CD14-positive monocyte (primary cell): ENCODE measurements at regions not wholly inside any gene's neighbourhood (a gene's known extent, or its start where the extent isn't known, plus 50 kb on each side); places are given as distances from the start of the nearest gene placed in this dataset.

ENCODE experiments used
- DNase-seq, 3 donors: peaks; one replicate each; pipeline ENCODE4 v3.0.0-alpha.2; 2011 to 2022
- H2AFZ ChIP-seq: 2 replicates; pipeline ENCODE4 v1.6.0; 2012; ENCODE audit warnings: mild to moderate bottlenecking, low read depth, low read length, inconsistent platforms; ENCODE audit not compliant: insufficient read depth, poor library complexity, severe bottlenecking
- H3K27ac ChIP-seq, 2 donors: 1 replicate in 1 of 2; 2 replicates in 1 of 2; pipeline ENCODE4 v1.5.1; 2012 to 2013; ENCODE audit warnings: low read length in 2 of 2, control low read depth in 1 of 2, inconsistent platforms in 1 of 2, low read depth in 1 of 2, mild to moderate bottlenecking in 1 of 2
- H3K27me3 ChIP-seq, 2 donors: one replicate each; pipeline versions ENCODE4 v1.6.0 to v1.6.1; 2011 to 2013; ENCODE audit warnings: low read length in 2 of 2; ENCODE audit not compliant: control insufficient read depth in 2 of 2, insufficient read depth in 2 of 2
- H3K36me3 ChIP-seq, 2 donors: replicated peaks in 1 of 2; 1 replicate in 1 of 2; 2 replicates in 1 of 2; pipeline versions ENCODE4 v1.5.1 to v1.6.1; 2012 to 2013; ENCODE audit warnings: low read length in 2 of 2, control low read depth in 1 of 2, inconsistent platforms in 1 of 2, mild to moderate bottlenecking in 1 of 2; ENCODE audit not compliant: insufficient read depth in 2 of 2, control insufficient read depth in 1 of 2
- H3K4me1 ChIP-seq, 2 donors: 1 replicate in 1 of 2; 2 replicates in 1 of 2; pipeline versions ENCODE4 v1.5.1 to v1.6.1; 2012 to 2013; ENCODE audit warnings: low read length in 2 of 2, control low read depth in 1 of 2, inconsistent platforms in 1 of 2, mild to moderate bottlenecking in 1 of 2, moderate library complexity in 1 of 2; ENCODE audit not compliant: insufficient read depth in 2 of 2, control insufficient read depth in 1 of 2
- H3K4me2 ChIP-seq: replicated peaks from 2 replicates; pipeline ENCODE3; 2012; ENCODE audit warnings: low read length, moderate library complexity, mild to moderate bottlenecking; ENCODE audit not compliant: poor library complexity, severe bottlenecking; ENCODE audit errors: extremely low read depth
- H3K4me3 ChIP-seq, 3 experiments: fragments of 200-600 bp in 1 of 3; sonication (generic) in 1 of 3; replicated peaks in 1 of 3; 1 replicate in 2 of 3; 2 replicates in 1 of 3; pipeline ENCODE4 v1.5.1; 2011 to 2013; ENCODE audit warnings: low read length in 3 of 3, mild to moderate bottlenecking in 3 of 3, control low read depth in 2 of 3, low read depth in 2 of 3, inconsistent platforms in 1 of 3, moderate library complexity in 1 of 3
- H3K79me2 ChIP-seq: 2 replicates; pipeline ENCODE4 v1.6.0; 2012; ENCODE audit warnings: mild to moderate bottlenecking, control low read depth, inconsistent platforms, low read length, moderate library complexity; ENCODE audit not compliant: insufficient read depth
- H3K9ac ChIP-seq: 2 replicates; pipeline ENCODE4 v1.6.0; 2017; ENCODE audit warnings: low read length, mild to moderate bottlenecking; ENCODE audit not compliant: insufficient read depth, poor library complexity, severe bottlenecking
- H3K9me3 ChIP-seq, 2 donors: replicated peaks in 1 of 2; 1 replicate in 1 of 2; 2 replicates in 1 of 2; pipeline versions ENCODE4 v1.5.1 to v1.6.1; 2012 to 2013; ENCODE audit warnings: low read length in 2 of 2, control low read depth in 1 of 2; ENCODE audit not compliant: control insufficient read depth in 1 of 2, insufficient read depth in 1 of 2
- H4K20me1 ChIP-seq: 2 replicates; pipeline ENCODE4 v1.6.0; 2012; ENCODE audit warnings: mild to moderate bottlenecking, low read length, control low read depth, moderate library complexity; ENCODE audit not compliant: insufficient read depth
- H3K27ac Mint-ChIP-seq, 7 donors: one replicate each; pipeline ENCODE4 v1.8.0; 2020; ENCODE audit warnings: mild to moderate bottlenecking in 7 of 7, mixed read lengths in 7 of 7, moderate library complexity in 6 of 7, inconsistent platforms in 2 of 7
- H3K27me3 Mint-ChIP-seq, 3 donors: one replicate each; pipeline ENCODE4 v1.8.0; 2021 to 2022; ENCODE audit warnings: low read depth in 3 of 3, mild to moderate bottlenecking in 3 of 3, mixed read lengths in 3 of 3, moderate library complexity in 3 of 3, inconsistent platforms in 1 of 3
- H3K36me3 Mint-ChIP-seq, 2 donors: one replicate each; pipeline ENCODE4 v1.8.0; 2020; ENCODE audit warnings: mixed read lengths in 2 of 2, inconsistent platforms in 1 of 2, mild to moderate bottlenecking in 1 of 2
- H3K4me1 Mint-ChIP-seq: one replicate; pipeline ENCODE4 v1.8.0; 2020; ENCODE audit warnings: mild to moderate bottlenecking, mixed read lengths
- H3K4me3 Mint-ChIP-seq, 2 donors: one replicate each; pipeline ENCODE4 v1.8.0; 2020; ENCODE audit warnings: mild to moderate bottlenecking in 2 of 2, mixed read lengths in 2 of 2, moderate library complexity in 1 of 2
- H3K9me3 Mint-ChIP-seq, 7 donors: one replicate each; pipeline ENCODE4 v1.8.0; 2020 to 2022; ENCODE audit warnings: mixed read lengths in 7 of 7, mild to moderate bottlenecking in 6 of 7, moderate library complexity in 6 of 7, inconsistent platforms in 2 of 7
- CTCF ChIP-seq: fragments of 200-600 bp; IDR thresholded peaks from one replicate; pipeline ENCODE4 v1.8.0; 2022; ENCODE audit warnings: antibody characterized with exemption, mild to moderate bottlenecking
- WGBS: methylation state at CpG from one replicate; pipeline ENCODE4 v1.1.5; 2013; ENCODE audit warnings: missing lambda C conversion rate; ENCODE audit not compliant: insufficient coverage; 5-methylcytosine and 5-hydroxymethylcytosine counted together
- intact Hi-C, 2 donors: fragments of 100-400 bp; cut with micrococcal nuclease; formaldehyde crosslinking; loops; one replicate each; pipeline versions ENCODE4 v1.15.0 to v1.15.1; 2023

GRCh38 chr5:14034963-14035362 lies 90.5 kb upstream of the DNAH5 start:
- DNase-seq = no peak
- H3K4me2 ChIP-seq = no peak overlapping the region
- H3K27ac ChIP-seq = no peak overlapping the region
- no peaks in the 10 kb centered on the region for H3K9me3 ChIP-seq
- no peak overlapping the region for H3K9ac ChIP-seq
- peaks cover 0 to 6% of the 10 kb centered on the region in 2 donors for H3K4me1 ChIP-seq
- Mint-ChIP-seq H3K27me3 (peaks cover 1 to 6% (median 4%) of the 10 kb centered on the region in 3 donors), H3K36me3 (no peaks in the 10 kb centered on the region), H3K9me3 (peaks cover 0 to 3% (median 0%) of the 10 kb centered on the region in 7 donors), H3K27ac (no peak overlapping the region), H3K4me1 (peaks cover 15% of the 10 kb centered on the region), H3K4me3 (no peak overlapping the region)
- no peaks in the 10 kb centered on the region for H3K79me2 ChIP-seq
- no peaks in the 10 kb centered on the region for H3K27me3 ChIP-seq
- H2AFZ ChIP-seq = no peak overlapping the region
- TF ChIP-seq CTCF = no peak
- H3K4me3 ChIP-seq = no peak overlapping the region
- intact Hi-C loops = no loop called here
- H3K36me3 ChIP-seq = no peaks in the 10 kb centered on the region
- H4K20me1 ChIP-seq = no peaks in the 10 kb centered on the region
- WGBS = 61% methylated on average over 3 of the region's 3 CpGs

GRCh38 chr5:14032918-14033317 lies 88.4 kb upstream of the DNAH5 start:
- no peaks in the 10 kb centered on the region for H3K79me2 ChIP-seq
- H4K20me1 ChIP-seq = no peaks in the 10 kb centered on the region
- no peak for TF ChIP-seq CTCF
- peaks cover 0 to 3% (median 0%) of the 10 kb centered on the region in 7 donors for H3K9me3 Mint-ChIP-seq
- no peak overlapping the region for H3K4me3 Mint-ChIP-seq
- no peak overlapping the region for H3K27ac Mint-ChIP-seq
- peaks cover 1 to 7% (median 4%) of the 10 kb centered on the region in 3 donors for H3K27me3 Mint-ChIP-seq
- no peaks in the 10 kb centered on the region for H3K9me3 ChIP-seq
- H3K36me3 ChIP-seq = no peaks in the 10 kb centered on the region
- no peak for DNase-seq
- H3K4me1 Mint-ChIP-seq = peaks cover 15% of the 10 kb centered on the region
- no peak overlapping the region for H3K4me3 ChIP-seq
- 50% methylated on average over 2 of the region's 3 CpGs for WGBS
- no peak overlapping the region for H2AFZ ChIP-seq
- H3K9ac ChIP-seq = no peak overlapping the region
- intact Hi-C loops = no loop called here
- H3K27me3 ChIP-seq = no peaks in the 10 kb centered on the region
- peaks cover 0 to 6% of the 10 kb centered on the region in 2 donors for H3K4me1 ChIP-seq
- no peak overlapping the region for H3K4me2 ChIP-seq
- no peak overlapping the region for H3K27ac ChIP-seq
- H3K36me3 Mint-ChIP-seq = no peaks in the 10 kb centered on the region
